ENCODE measurements at regions not wholly inside any gene's neighbourhood (a gene's known extent, or its start where the extent isn't known, plus 50 kb on each side); places are given as distances from the start of the nearest gene placed in this dataset.
"Not testable (repeated sequence)": the region's sequence is repeated elsewhere in the genome, so short reads cannot be mapped to it uniquely, and the experiment has no call there.

GRCh38 chr1:145553795-145554194, 54.0 kb upstream of the GPR89A start:
- not testable (repeated sequence) for TF ChIP-seq CTCF, EZH2phosphoT487 (IDR thresholded peaks at IDR 0.05)

Measured in neural progenitor cell (in vitro differentiated cells).